MV-4-11 (cell line): ENCODE measurements at regions not wholly inside any gene's neighbourhood (a gene's known extent, or its start where the extent isn't known, plus 50 kb on each side); places are given as distances from the start of the nearest gene placed in this dataset.
A peak's percentile ranks its signal among the peaks of the same experiment; 100 is the strongest.

Source experiments
- DNase-seq: peaks from one replicate; lab custom pipeline; 2025; lab: John Stamatoyannopoulos, UW

GRCh38 chr20:6831461-6831860 is 64.0 kb downstream of the BMP2 start:
- no peak for DNase-seq

GRCh38 chr20:6832811-6833210 is 65.3 kb downstream of the BMP2 start:
- DNase-seq: no peak

GRCh38 chr20:6835609-6836008 is 68.1 kb downstream of the BMP2 start:
- no peak for DNase-seq

GRCh38 chr20:6836821-6837374 is 69.4 kb downstream of the BMP2 start:
- no peak for DNase-seq

- no peak for DNase-seq
These were observed 70.2 kb downstream of the BMP2 start for GRCh38 chr20:6837730-6838129.

- DNase-seq: no peak
These were observed 70.8 kb downstream of the BMP2 start for GRCh38 chr20:6838181-6838826.

GRCh38 chr20:6841128-6841527 is 73.6 kb downstream of the BMP2 start:
- DNase-seq: no peak

- DNase-seq: no peak
These were observed 77.7 kb downstream of the BMP2 start for GRCh38 chr20:6845141-6845540.

GRCh38 chr20:6848041-6848440 is 80.6 kb downstream of the BMP2 start:
- no peak for DNase-seq

GRCh38 chr20:6848992-6849391 is 81.5 kb downstream of the BMP2 start:
- DNase-seq: no peak

- DNase-seq: no peak
These were observed 83.7 kb downstream of the BMP2 start for GRCh38 chr20:6851136-6851535.

GRCh38 chr20:6852478-6852877 is 85.0 kb downstream of the BMP2 start:
- DNase-seq: no peak

GRCh38 chr20:6855104-6855503 is 87.6 kb downstream of the BMP2 start:
- peak; percentile 62 for DNase-seq

- DNase-seq: peak; percentile 10
These were observed 88.3 kb downstream of the BMP2 start for GRCh38 chr20:6855796-6856195.

GRCh38 chr20:6857927-6858326 is 90.4 kb downstream of the BMP2 start:
- DNase-seq: no peak

- DNase-seq: no peak
These were observed 95.9 kb downstream of the BMP2 start for GRCh38 chr20:6863355-6863754.

- DNase-seq: no peak
These were observed 96.3 kb downstream of the BMP2 start for GRCh38 chr20:6863798-6864201.

- no peak for DNase-seq
These were observed 97.3 kb downstream of the BMP2 start for GRCh38 chr20:6864740-6865139.

GRCh38 chr20:6866741-6867140 is 99.3 kb downstream of the BMP2 start:
- no peak for DNase-seq

- no peak for DNase-seq
These were observed 101.4 kb downstream of the BMP2 start for GRCh38 chr20:6868861-6869260.

- no peak for DNase-seq
These were observed 103.1 kb downstream of the BMP2 start for GRCh38 chr20:6870559-6870958.

- no peak for DNase-seq
These were observed 110.1 kb downstream of the BMP2 start for GRCh38 chr20:6877633-6878032.

- DNase-seq: no peak
These were observed 115.2 kb downstream of the BMP2 start for GRCh38 chr20:6882561-6883291.

GRCh38 chr20:6884114-6884513 is 116.6 kb downstream of the BMP2 start:
- DNase-seq: peak; percentile 58
